H1 (cell line): ENCODE measurements at regions not wholly inside any gene's neighbourhood (a gene's known extent, or its start where the extent isn't known, plus 50 kb on each side); places are given as distances from the start of the nearest gene placed in this dataset.

ENCODE experiments used
- CTCF ChIA-PET: fragments of 300-600 bp; sonication (Branson Sonifier 250); formaldehyde crosslinking; loops from one replicate; lab custom pipeline; 2021; ENCODE audit not compliant: partially characterized antibody; lab: Charles Lee
- POLR2A ChIA-PET: fragments of 300-600 bp; sonication (Branson Sonifier 250); formaldehyde crosslinking; loops from one replicate; lab custom pipeline; 2021; ENCODE audit warnings: inconsistent platforms; ENCODE audit not compliant: partially characterized antibody; lab: Charles Lee
- DNase-seq, 2 experiments: peaks; one replicate each; pipeline versions ENCODE4 v3.0.0 to v3.0.0-alpha.2; 2010 to 2022; ENCODE audit warnings: low spot score in 2 of 2, low read depth in 1 of 2, mixed read lengths in 1 of 2
- FAIRE-seq: peaks from 2 replicates; lab custom pipeline; 2011; peaks lifted over from hg19 to GRCh38; lab: Jason Lieb, UNC
- H2AFZ ChIP-seq: 2 replicates; pipeline ENCODE4 v1.8.1; 2012; ENCODE audit warnings: low read length, inconsistent platforms
- H2AK5ac ChIP-seq: 2 replicates; pipeline ENCODE4 v1.6.1; 2013; ENCODE audit warnings: low read depth, low read length
- H2BK120ac ChIP-seq: replicated peaks from 2 replicates; pipeline ENCODE3; 2013; ENCODE audit warnings: low read depth, low read length, inconsistent platforms
- H2BK12ac ChIP-seq: 2 replicates; pipeline ENCODE4 v1.6.1; 2013; ENCODE audit warnings: low read depth, low read length
- H2BK15ac ChIP-seq: 2 replicates; pipeline ENCODE4 v1.6.1; 2013; ENCODE audit warnings: low read length
- H2BK20ac ChIP-seq: 2 replicates; pipeline ENCODE4 v1.6.1; 2013; ENCODE audit warnings: low read length
- H2BK5ac ChIP-seq: 2 replicates; pipeline ENCODE4 v1.6.1; 2013; ENCODE audit warnings: low read depth, low read length
- H3K14ac ChIP-seq: 2 replicates; pipeline ENCODE4 v1.6.1; 2013; ENCODE audit warnings: inconsistent platforms; ENCODE audit not compliant: insufficient read length
- H3K18ac ChIP-seq: 2 replicates; pipeline ENCODE4 v1.6.1; 2013; ENCODE audit warnings: low read length; ENCODE audit errors: extremely low read depth
- H3K23ac ChIP-seq: 2 replicates; pipeline ENCODE4 v1.6.1; 2013; ENCODE audit warnings: inconsistent platforms; ENCODE audit not compliant: insufficient read length
- H3K23me2 ChIP-seq: 2 replicates; pipeline ENCODE4 v1.6.1; 2013; ENCODE audit warnings: low read depth, low read length
- H3K27ac ChIP-seq: 2 replicates; pipeline ENCODE4 v1.6.1; 2011; ENCODE audit warnings: low read depth, low read length, inconsistent platforms
- H3K27me3 ChIP-seq, 4 experiments: replicated peaks in 1 of 4; 1 replicate in 1 of 4; 2 replicates in 3 of 4; pipeline versions ENCODE4 v1.6.1 to v1.8.1; 2011 to 2013; ENCODE audit warnings: low read length in 3 of 4, mild to moderate bottlenecking in 3 of 4, inconsistent platforms in 2 of 4, mixed read lengths in 2 of 4, moderate library complexity in 1 of 4; ENCODE audit not compliant: control insufficient read depth in 3 of 4, insufficient read depth in 3 of 4; ENCODE audit errors: extremely low read depth in 1 of 4
- H3K36me3 ChIP-seq, 4 experiments: 2 replicates each; pipeline versions ENCODE4 v1.6.1 to v1.8.1; 2011 to 2013; ENCODE audit warnings: mild to moderate bottlenecking in 4 of 4, low read length in 3 of 4, moderate library complexity in 2 of 4, control low read depth in 1 of 4, inconsistent platforms in 1 of 4; ENCODE audit not compliant: insufficient read depth in 4 of 4, control insufficient read depth in 2 of 4
- H3K4ac ChIP-seq: replicated peaks from 2 replicates; pipeline ENCODE3; 2013; ENCODE audit warnings: low read length, low read depth, mixed read lengths, inconsistent platforms; ENCODE audit not compliant: insufficient read length
- H3K4me1 ChIP-seq, 4 experiments: replicated peaks in 1 of 4; 1 replicate in 1 of 4; 2 replicates in 3 of 4; pipeline versions ENCODE4 v1.6.1 to v1.8.1; 2011 to 2013; ENCODE audit warnings: low read length in 3 of 4, inconsistent platforms in 2 of 4, mixed read lengths in 1 of 4; ENCODE audit not compliant: insufficient read depth in 4 of 4, control insufficient read depth in 3 of 4
- H3K4me2 ChIP-seq, 2 experiments: 2 replicates each; pipeline versions ENCODE4 v1.6.1 to v1.8.1; 2011 to 2013; ENCODE audit warnings: low read depth in 2 of 2, low read length in 2 of 2, control low read depth in 1 of 2, inconsistent platforms in 1 of 2, mild to moderate bottlenecking in 1 of 2; ENCODE audit not compliant: insufficient read depth in 1 of 2
- H3K4me3 ChIP-seq, 4 experiments: fragments of 200-600, 300-600 bp in 1 of 4; sonication (generic), shearing (Covaris generic), sonication (Bioruptor Twin) in 1 of 4; 2 replicates each; pipeline versions ENCODE4 v1.5.1 to v1.8.1; 2011 to 2016; ENCODE audit warnings: low read length in 4 of 4, low read depth in 3 of 4, control low read depth in 2 of 4, inconsistent platforms in 2 of 4, mild to moderate bottlenecking in 2 of 4, mixed read lengths in 1 of 4, moderate library complexity in 1 of 4; ENCODE audit not compliant: insufficient read depth in 2 of 4; ENCODE audit errors: extremely low read depth in 1 of 4
- H3K56ac ChIP-seq: replicated peaks from 2 replicates; pipeline ENCODE3; 2013; ENCODE audit warnings: low read depth, mild to moderate bottlenecking, mixed read lengths, low read length, inconsistent platforms; ENCODE audit not compliant: insufficient read length
- H3K79me1 ChIP-seq: 2 replicates; pipeline ENCODE4 v1.6.1; 2013; ENCODE audit warnings: low read depth, low read length, control low read depth
- H3K79me2 ChIP-seq, 2 experiments: 2 replicates each; pipeline versions ENCODE4 v1.6.1 to v1.8.1; 2012 to 2013; ENCODE audit warnings: low read length in 2 of 2, mild to moderate bottlenecking in 2 of 2, inconsistent platforms in 1 of 2; ENCODE audit not compliant: insufficient read depth in 2 of 2, control insufficient read depth in 1 of 2
- H3K9ac ChIP-seq, 4 experiments: replicated peaks in 1 of 4; 1 replicate in 1 of 4; 2 replicates in 3 of 4; pipeline versions ENCODE4 v1.6.1 to v1.8.1; 2011 to 2013; ENCODE audit warnings: low read depth in 3 of 4, low read length in 3 of 4, control low read depth in 2 of 4, mild to moderate bottlenecking in 2 of 4, moderate library complexity in 2 of 4, inconsistent platforms in 1 of 4; ENCODE audit errors: extremely low read depth in 1 of 4
- H3K9me3 ChIP-seq, 2 experiments: 2 replicates each; pipeline versions ENCODE4 v1.6.1 to v1.8.1; 2012 to 2013; ENCODE audit warnings: mild to moderate bottlenecking in 2 of 2, moderate library complexity in 2 of 2, control low read depth in 1 of 2, inconsistent platforms in 1 of 2, low read depth in 1 of 2, low read length in 1 of 2, mixed read lengths in 1 of 2; ENCODE audit not compliant: insufficient read depth in 2 of 2
- H4K20me1 ChIP-seq, 2 experiments: replicated peaks in 1 of 2; 2 replicates each; pipeline versions ENCODE3 to v1.8.1; 2011 to 2013; ENCODE audit warnings: inconsistent platforms in 2 of 2, low read length in 2 of 2, mild to moderate bottlenecking in 1 of 2; ENCODE audit not compliant: insufficient read depth in 2 of 2, control insufficient read depth in 1 of 2
- H4K5ac ChIP-seq: 2 replicates; pipeline ENCODE4 v1.6.1; 2013; ENCODE audit warnings: low read length, low read depth, mixed read lengths, inconsistent platforms; ENCODE audit not compliant: insufficient read length
- H4K8ac ChIP-seq: 2 replicates; pipeline ENCODE4 v1.8.0; 2013; ENCODE audit warnings: mild to moderate bottlenecking, moderate library complexity, low read length, inconsistent platforms; ENCODE audit not compliant: insufficient read depth; ENCODE audit errors: extremely low read depth
- H4K91ac ChIP-seq: replicated peaks from 2 replicates; pipeline ENCODE3; 2013; ENCODE audit warnings: low read length, mixed read lengths, inconsistent platforms; ENCODE audit not compliant: insufficient read length
- FOSL1 ChIP-seq: IDR thresholded peaks from 2 replicates; pipeline ENCODE4 v1.6.1; 2011; ENCODE audit warnings: mild to moderate bottlenecking, low read depth, low read length, moderate library complexity; ENCODE audit not compliant: insufficient read depth
- GTF2F1 ChIP-seq: IDR thresholded peaks from 2 replicates; pipeline ENCODE4 v1.6.1; 2012; ENCODE audit warnings: low read depth, low read length, improper control_type of control experiment, borderline replicate concordance
- POLR2AphosphoS5 ChIP-seq: IDR thresholded peaks from 2 replicates; pipeline ENCODE4 v1.6.1; 2011; ENCODE audit warnings: low read depth, low read length
- SIRT6 ChIP-seq: IDR thresholded peaks from one replicate; pipeline ENCODE4 v1.7.1; 2012; ENCODE audit warnings: low read length, inconsistent platforms
- SIX5 ChIP-seq: IDR thresholded peaks from 2 replicates; pipeline ENCODE4 v1.6.1; 2011; ENCODE audit warnings: mild to moderate bottlenecking, low read depth, low read length
- TAF1 ChIP-seq: IDR thresholded peaks from 2 replicates; pipeline ENCODE4 v1.6.1; 2011; ENCODE audit warnings: mild to moderate bottlenecking, low read depth, low read length
- USF2 ChIP-seq: IDR thresholded peaks from 2 replicates; pipeline ENCODE4 v1.6.1; 2011; ENCODE audit warnings: low read length, improper control_type of control experiment
- WGBS, 2 experiments: shearing (Covaris generic) in 1 of 2; methylation state at CpG; one replicate each; pipeline versions ENCODE4 v1.1.6 to v1.1.7; 2013 to 2015; ENCODE audit warnings: low lambda C conversion rate in 2 of 2, mixed read lengths in 2 of 2, inconsistent platforms in 1 of 2, low coverage in 1 of 2, missing lambda C conversion rate in 1 of 2; ENCODE audit not compliant: insufficient replicate concordance in 2 of 2, insufficient coverage in 1 of 2, insufficient read length in 1 of 2; ENCODE audit errors: extremely low coverage in 1 of 2, missing lambda C conversion rate in 1 of 2; 5-methylcytosine and 5-hydroxymethylcytosine counted together

GRCh38 chr9:23559522-23559921 lies 266.5 kb downstream of the ELAVL2 start:
- Histone ChIP-seq H3K79me1 (no peaks in the 10 kb centered on the region), H3K9me3 (no peaks in the 10 kb centered on the region), H3K4me2 (no peak overlapping the region), H4K20me1 (no peaks in the 10 kb centered on the region), H2BK15ac (no peak overlapping the region), H3K14ac (no peak overlapping the region), H3K27ac (no peak overlapping the region), H2BK20ac (no peak overlapping the region), H3K23ac (no peak overlapping the region), H2AK5ac (no peak overlapping the region), H3K56ac (no peak overlapping the region), H3K36me3 (no peaks in the 10 kb centered on the region), H3K4ac (no peak overlapping the region), H2BK120ac (no peak overlapping the region), H4K5ac (no peak overlapping the region), H4K8ac (no peak overlapping the region), H4K91ac (no peak overlapping the region), H3K18ac (no peak overlapping the region), H3K27me3 (no peaks in the 10 kb centered on the region), H3K23me2 (no peaks in the 10 kb centered on the region), H3K4me1 (peaks cover 0 to 11% (median 5%) of the 10 kb centered on the region in 4 experiments; a peak in 3 of 7 replicates), H3K9ac (no peak overlapping the region), H2BK12ac (no peak overlapping the region), H2AFZ (no peak overlapping the region), H3K4me3 (no peak overlapping the region), H2BK5ac (no peak overlapping the region), H3K79me2 (no peaks in the 10 kb centered on the region)
- DNase-seq (no peak), FAIRE-seq (no peak)
- 92% methylated on average over 4 of the region's 4 CpGs; no CpG with 5 or more reads in 1 of the 2 experiments for WGBS, 2 experiments
- ChIA-PET POLR2A (no interaction called here), CTCF (interaction anchor here (1.0 kb wide), 1 partner anchor 217 kb away, joined by 3 read pairs; no protein-coding TSS in a partner anchor)
- TF ChIP-seq SIX5 (no peak), SIRT6 (no peak), POLR2AphosphoS5 (no peak), TAF1 (no peak), GTF2F1 (no peak), USF2 (no peak), FOSL1 (no peak)
